DOHH2 (cell line): ENCODE measurements at regions not wholly inside any gene's neighbourhood (a gene's known extent, or its start where the extent isn't known, plus 50 kb on each side); places are given as distances from the start of the nearest gene placed in this dataset.

Source experiments
- EZH2phosphoT487 ChIP-seq: fragments of 200-600 bp; sonication (generic); IDR thresholded peaks from 2 replicates; pipeline ENCODE4 v1.6.1; 2017; ENCODE audit warnings: borderline replicate concordance, mild to moderate bottlenecking, antibody characterized with exemption, low read length, moderate library complexity, mixed read lengths
- TF ChIP-seq, protein P1 (sequence below): fragments of 200-600 bp; sonication (generic); IDR thresholded peaks from one replicate; pipeline ENCODE4 v1.5.1; 2014; ENCODE audit warnings: antibody characterized with exemption, mild to moderate bottlenecking, low read depth, low read length; ENCODE audit not compliant: poor library complexity, severe bottlenecking

DNA sequence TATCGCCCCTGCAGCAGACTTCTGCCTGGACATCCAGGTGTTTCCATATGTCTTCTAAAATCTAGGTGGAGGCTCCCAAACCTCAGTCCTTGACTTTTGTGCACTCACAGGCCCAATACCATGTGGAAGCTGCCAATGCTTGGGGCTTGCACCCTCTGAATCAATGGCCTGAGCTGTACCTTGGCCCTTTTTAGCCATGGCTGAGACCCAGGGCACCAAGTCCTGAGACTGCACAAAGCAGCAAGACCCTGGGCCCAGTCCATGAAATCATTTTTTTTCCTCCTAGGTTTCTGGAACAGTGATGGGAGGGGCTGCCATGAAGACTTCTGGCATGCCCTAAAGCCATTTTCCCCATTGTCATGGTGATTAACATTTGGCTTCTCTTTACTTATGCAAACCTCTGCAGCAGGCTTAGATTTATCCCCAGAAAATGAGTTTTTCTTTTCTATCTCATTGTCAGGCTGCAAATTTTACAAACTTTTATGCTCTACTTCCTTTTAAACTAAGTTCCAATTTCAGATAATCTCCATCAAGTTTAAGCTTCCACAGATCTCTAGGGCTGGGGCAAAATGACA lies 1445.8 kb upstream of the FLRT2 start:
- TF ChIP-seq, protein P1, sequence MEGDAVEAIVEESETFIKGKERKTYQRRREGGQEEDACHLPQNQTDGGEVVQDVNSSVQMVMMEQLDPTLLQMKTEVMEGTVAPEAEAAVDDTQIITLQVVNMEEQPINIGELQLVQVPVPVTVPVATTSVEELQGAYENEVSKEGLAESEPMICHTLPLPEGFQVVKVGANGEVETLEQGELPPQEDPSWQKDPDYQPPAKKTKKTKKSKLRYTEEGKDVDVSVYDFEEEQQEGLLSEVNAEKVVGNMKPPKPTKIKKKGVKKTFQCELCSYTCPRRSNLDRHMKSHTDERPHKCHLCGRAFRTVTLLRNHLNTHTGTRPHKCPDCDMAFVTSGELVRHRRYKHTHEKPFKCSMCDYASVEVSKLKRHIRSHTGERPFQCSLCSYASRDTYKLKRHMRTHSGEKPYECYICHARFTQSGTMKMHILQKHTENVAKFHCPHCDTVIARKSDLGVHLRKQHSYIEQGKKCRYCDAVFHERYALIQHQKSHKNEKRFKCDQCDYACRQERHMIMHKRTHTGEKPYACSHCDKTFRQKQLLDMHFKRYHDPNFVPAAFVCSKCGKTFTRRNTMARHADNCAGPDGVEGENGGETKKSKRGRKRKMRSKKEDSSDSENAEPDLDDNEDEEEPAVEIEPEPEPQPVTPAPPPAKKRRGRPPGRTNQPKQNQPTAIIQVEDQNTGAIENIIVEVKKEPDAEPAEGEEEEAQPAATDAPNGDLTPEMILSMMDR: no peak
- no peak for TF ChIP-seq EZH2phosphoT487
